ENCODE measurements at regions not wholly inside any gene's neighbourhood (a gene's known extent, or its start where the extent isn't known, plus 50 kb on each side); places are given as distances from the start of the nearest gene placed in this dataset.
"Not testable (repeated sequence)": the region's sequence is repeated elsewhere in the genome, so short reads cannot be mapped to it uniquely, and the experiment has no call there.

- H3K9ac ChIP-seq (ENCODE audit: low read depth, low read length): no peak overlapping the region
- H3K27me3 ChIP-seq (ENCODE audit: insufficient read depth, low read length): no peaks in the 10 kb centered on the region
- peaks cover 8% of the 10 kb centered on the region; the same call in 1 of the 2 replicates for H3K4me1 ChIP-seq (ENCODE audit: insufficient read depth, low read length)
- no peaks in the 10 kb centered on the region for H3K36me3 ChIP-seq (ENCODE audit: insufficient read depth, low read depth, low read length)
- H3K9me3 ChIP-seq (ENCODE audit: insufficient read depth, low read depth, low read length): no peaks in the 10 kb centered on the region
- H3K4me3 ChIP-seq (ENCODE audit: low read length): no peak overlapping the region
- no peak overlapping the region for H3K27ac ChIP-seq (ENCODE audit: low read length)
Observed at GRCh38 chrX:18102006-18102405, 118.7 kb downstream of the BEND2 start.

GRCh38 chrX:18101087-18101486 is 119.6 kb downstream of the BEND2 start:
- no peaks in the 10 kb centered on the region for H3K27me3 ChIP-seq (ENCODE audit: insufficient read depth, low read length)
- peaks cover 8% of the 10 kb centered on the region; the same call in 1 of the 2 replicates for H3K4me1 ChIP-seq (ENCODE audit: insufficient read depth, low read length)

GRCh38 chrX:18099745-18100144 is 120.9 kb downstream of the BEND2 start:
- no peaks in the 10 kb centered on the region for H3K9me3 ChIP-seq (ENCODE audit: insufficient read depth, low read depth, low read length)
- no peaks in the 10 kb centered on the region for H3K36me3 ChIP-seq (ENCODE audit: insufficient read depth, low read depth, low read length)
- peaks cover 8% of the 10 kb centered on the region; the same call in 1 of the 2 replicates for H3K4me1 ChIP-seq (ENCODE audit: insufficient read depth, low read length)
- H3K4me3 ChIP-seq (ENCODE audit: low read length): no peak overlapping the region
- no peak overlapping the region for H3K27ac ChIP-seq (ENCODE audit: low read length)
- no peaks in the 10 kb centered on the region for H3K27me3 ChIP-seq (ENCODE audit: insufficient read depth, low read length)
- no peak overlapping the region for H3K9ac ChIP-seq (ENCODE audit: low read depth, low read length)

More at GRCh38 chrX:18101087-18101486, 119.6 kb downstream of the BEND2 start:
- no peak overlapping the region for H3K4me3 ChIP-seq (ENCODE audit: low read length)
- H3K27ac ChIP-seq (ENCODE audit: low read length): no peak overlapping the region
- H3K9ac ChIP-seq (ENCODE audit: low read depth, low read length): no peak overlapping the region
- no peaks in the 10 kb centered on the region for H3K36me3 ChIP-seq (ENCODE audit: insufficient read depth, low read depth, low read length)
- no peaks in the 10 kb centered on the region for H3K9me3 ChIP-seq (ENCODE audit: insufficient read depth, low read depth, low read length)

GRCh38 chrX:18098763-18099162 is 121.9 kb downstream of the BEND2 start:
- Histone ChIP-seq H3K27ac (ENCODE audit: low read length) (no peak overlapping the region), H3K9me3 (ENCODE audit: insufficient read depth, low read depth, low read length) (no peaks in the 10 kb centered on the region), H3K36me3 (ENCODE audit: insufficient read depth, low read depth, low read length) (no peaks in the 10 kb centered on the region), H3K27me3 (ENCODE audit: insufficient read depth, low read length) (no peaks in the 10 kb centered on the region), H3K4me1 (ENCODE audit: insufficient read depth, low read length) (peaks cover 8% of the 10 kb centered on the region; the same call in 1 of the 2 replicates), H3K9ac (ENCODE audit: low read depth, low read length) (no peak overlapping the region), H3K4me3 (ENCODE audit: low read length) (peak overlapping the region; percentile 43; the same call in 1 of the 2 replicates)

- no peak overlapping the region for H3K9ac ChIP-seq (ENCODE audit: low read depth, low read length)
- H3K4me1 ChIP-seq (ENCODE audit: insufficient read depth, low read length): peaks cover 7% of the 10 kb centered on the region; the same call in 1 of the 2 replicates
- H3K36me3 ChIP-seq (ENCODE audit: insufficient read depth, low read depth, low read length): no peaks in the 10 kb centered on the region
- no peaks in the 10 kb centered on the region for H3K27me3 ChIP-seq (ENCODE audit: insufficient read depth, low read length)
- H3K27ac ChIP-seq (ENCODE audit: low read length): no peak overlapping the region
- H3K4me3 ChIP-seq (ENCODE audit: low read length): no peak overlapping the region
- H3K9me3 ChIP-seq (ENCODE audit: insufficient read depth, low read depth, low read length): no peaks in the 10 kb centered on the region
Observed at GRCh38 chrX:18076434-18076833, 144.3 kb downstream of the BEND2 start.

GRCh38 chrX:18075603-18076002 is 145.1 kb downstream of the BEND2 start:
- Histone ChIP-seq H3K27ac (ENCODE audit: low read length) (no peak overlapping the region), H3K27me3 (ENCODE audit: insufficient read depth, low read length) (no peaks in the 10 kb centered on the region)

GRCh38 chrX:18068045-18068444 is 152.6 kb downstream of the BEND2 start:
- not testable (repeated sequence) for H3K4me3 ChIP-seq (ENCODE audit: low read length); H3K27ac ChIP-seq (ENCODE audit: low read length); H3K9ac ChIP-seq (ENCODE audit: low read depth, low read length); H3K9me3 ChIP-seq (ENCODE audit: insufficient read depth, low read depth, low read length); H3K4me1 ChIP-seq (ENCODE audit: insufficient read depth, low read length); H3K27me3 ChIP-seq (ENCODE audit: insufficient read depth, low read length); H3K36me3 ChIP-seq (ENCODE audit: insufficient read depth, low read depth, low read length)

More at GRCh38 chrX:18075603-18076002, 145.1 kb downstream of the BEND2 start:
- Histone ChIP-seq H3K9ac (ENCODE audit: low read depth, low read length) (no peak overlapping the region), H3K9me3 (ENCODE audit: insufficient read depth, low read depth, low read length) (no peaks in the 10 kb centered on the region), H3K36me3 (ENCODE audit: insufficient read depth, low read depth, low read length) (no peaks in the 10 kb centered on the region), H3K4me3 (ENCODE audit: low read length) (no peak overlapping the region), H3K4me1 (ENCODE audit: insufficient read depth, low read length) (peaks cover 7% of the 10 kb centered on the region; the same call in 1 of the 2 replicates)

- H3K27me3 ChIP-seq (ENCODE audit: insufficient read depth, low read length): no peaks in the 10 kb centered on the region
- H3K9ac ChIP-seq (ENCODE audit: low read depth, low read length): no peak overlapping the region
- no peak overlapping the region for H3K4me3 ChIP-seq (ENCODE audit: low read length)
Observed at GRCh38 chrX:18065956-18066355, 154.7 kb downstream of the BEND2 start.

GRCh38 chrX:18051690-18052089 is 169.0 kb downstream of the BEND2 start:
- Histone ChIP-seq H3K27me3 (ENCODE audit: insufficient read depth, low read length) (no peaks in the 10 kb centered on the region), H3K9ac (ENCODE audit: low read depth, low read length) (no peak overlapping the region), H3K9me3 (ENCODE audit: insufficient read depth, low read depth, low read length) (no peaks in the 10 kb centered on the region), H3K4me1 (ENCODE audit: insufficient read depth, low read length) (no peaks in the 10 kb centered on the region), H3K27ac (ENCODE audit: low read length) (no peak overlapping the region), H3K36me3 (ENCODE audit: insufficient read depth, low read depth, low read length) (no peaks in the 10 kb centered on the region), H3K4me3 (ENCODE audit: low read length) (no peak overlapping the region)

More at GRCh38 chrX:18065956-18066355, 154.7 kb downstream of the BEND2 start:
- no peaks in the 10 kb centered on the region for H3K36me3 ChIP-seq (ENCODE audit: insufficient read depth, low read depth, low read length)
- peaks cover 10% of the 10 kb centered on the region for H3K4me1 ChIP-seq (ENCODE audit: insufficient read depth, low read length)
- no peak overlapping the region for H3K27ac ChIP-seq (ENCODE audit: low read length)
- no peaks in the 10 kb centered on the region for H3K9me3 ChIP-seq (ENCODE audit: insufficient read depth, low read depth, low read length)

- H3K27me3 ChIP-seq (ENCODE audit: insufficient read depth, low read length): no peaks in the 10 kb centered on the region
- H3K4me3 ChIP-seq (ENCODE audit: low read length): no peak overlapping the region
- H3K9ac ChIP-seq (ENCODE audit: low read depth, low read length): no peak overlapping the region
- no peaks in the 10 kb centered on the region for H3K36me3 ChIP-seq (ENCODE audit: insufficient read depth, low read depth, low read length)
- H3K27ac ChIP-seq (ENCODE audit: low read length): no peak overlapping the region
- no peaks in the 10 kb centered on the region for H3K9me3 ChIP-seq (ENCODE audit: insufficient read depth, low read depth, low read length)
- no peaks in the 10 kb centered on the region for H3K4me1 ChIP-seq (ENCODE audit: insufficient read depth, low read length)
Observed at GRCh38 chrX:18047491-18047890, 173.2 kb downstream of the BEND2 start.

GRCh38 chrX:18045436-18045835 is 175.2 kb downstream of the BEND2 start:
- H3K27ac ChIP-seq (ENCODE audit: low read length): no peak overlapping the region
- H3K9ac ChIP-seq (ENCODE audit: low read depth, low read length): no peak overlapping the region
- H3K9me3 ChIP-seq (ENCODE audit: insufficient read depth, low read depth, low read length): no peaks in the 10 kb centered on the region
- H3K36me3 ChIP-seq (ENCODE audit: insufficient read depth, low read depth, low read length): no peaks in the 10 kb centered on the region
- no peak overlapping the region for H3K4me3 ChIP-seq (ENCODE audit: low read length)
- no peaks in the 10 kb centered on the region for H3K27me3 ChIP-seq (ENCODE audit: insufficient read depth, low read length)
- no peaks in the 10 kb centered on the region for H3K4me1 ChIP-seq (ENCODE audit: insufficient read depth, low read length)

- no peaks in the 10 kb centered on the region for H3K27me3 ChIP-seq (ENCODE audit: insufficient read depth, low read length)
- H3K27ac ChIP-seq (ENCODE audit: low read length): no peak overlapping the region
- H3K4me1 ChIP-seq (ENCODE audit: insufficient read depth, low read length): no peaks in the 10 kb centered on the region
- no peak overlapping the region for H3K9ac ChIP-seq (ENCODE audit: low read depth, low read length)
- H3K9me3 ChIP-seq (ENCODE audit: insufficient read depth, low read depth, low read length): no peaks in the 10 kb centered on the region
- H3K36me3 ChIP-seq (ENCODE audit: insufficient read depth, low read depth, low read length): no peaks in the 10 kb centered on the region
- H3K4me3 ChIP-seq (ENCODE audit: low read length): no peak overlapping the region
Observed at GRCh38 chrX:18042776-18043175, 177.9 kb downstream of the BEND2 start.

Data from iPS-20b (cell line).